GM19043 (cell line): ENCODE measurements at regions not wholly inside any gene's neighbourhood (a gene's known extent, or its start where the extent isn't known, plus 50 kb on each side); places are given as distances from the start of the nearest gene placed in this dataset.

Experiments used
- ATAC-seq: cut with Tn5 transposase; IDR thresholded peaks from one replicate; pipeline ENCODE4 v1.9.1; 2021; ENCODE audit warnings: low read depth; ENCODE audit not compliant: unreplicated experiment

DNA sequence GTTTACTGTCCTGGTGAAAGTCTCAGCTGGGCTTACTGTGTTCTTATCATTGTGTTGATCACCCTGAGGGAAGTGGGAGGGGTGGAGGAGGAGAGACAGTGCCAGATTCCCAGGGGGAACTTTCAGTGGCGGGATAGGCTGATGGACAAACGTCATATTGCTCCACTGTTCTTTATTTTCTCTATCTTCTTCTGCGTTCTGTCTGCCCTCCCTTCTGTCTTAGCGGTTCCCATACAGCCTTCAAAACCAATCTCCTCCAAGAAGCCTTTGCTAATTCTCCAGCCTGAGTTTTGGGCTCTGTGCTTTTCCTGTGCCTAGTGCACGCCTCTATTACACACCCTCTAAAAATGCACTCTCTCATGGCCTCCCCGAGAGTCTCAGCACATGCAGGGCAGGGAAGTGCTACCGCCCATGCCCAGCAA, 448.7 kb upstream of the FAT1 start:
- no peak for ATAC-seq

DNA sequence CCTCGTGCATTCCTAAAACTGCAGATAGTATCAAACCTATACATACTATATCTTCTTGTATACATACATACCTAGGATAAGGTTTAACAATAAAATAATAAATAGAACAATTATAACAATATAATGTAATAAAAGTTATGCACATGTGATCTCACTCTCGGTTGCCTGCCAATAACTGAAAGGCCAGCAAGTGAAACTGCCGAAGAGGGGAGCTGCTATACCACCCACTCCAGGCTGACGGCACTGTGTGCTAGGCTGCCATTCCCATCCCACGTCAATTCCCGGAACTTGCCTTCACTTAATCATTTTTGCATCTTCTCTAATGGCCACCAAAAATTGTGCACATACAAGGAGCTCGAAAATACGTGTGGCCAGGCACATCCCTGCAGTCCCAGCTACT, 451.1 kb upstream of the FAT1 start:
- no peak for ATAC-seq

- no peak for ATAC-seq
Measured at GRCh38 chr4:187175197-187175596, 451.5 kb upstream of the FAT1 start.

DNA sequence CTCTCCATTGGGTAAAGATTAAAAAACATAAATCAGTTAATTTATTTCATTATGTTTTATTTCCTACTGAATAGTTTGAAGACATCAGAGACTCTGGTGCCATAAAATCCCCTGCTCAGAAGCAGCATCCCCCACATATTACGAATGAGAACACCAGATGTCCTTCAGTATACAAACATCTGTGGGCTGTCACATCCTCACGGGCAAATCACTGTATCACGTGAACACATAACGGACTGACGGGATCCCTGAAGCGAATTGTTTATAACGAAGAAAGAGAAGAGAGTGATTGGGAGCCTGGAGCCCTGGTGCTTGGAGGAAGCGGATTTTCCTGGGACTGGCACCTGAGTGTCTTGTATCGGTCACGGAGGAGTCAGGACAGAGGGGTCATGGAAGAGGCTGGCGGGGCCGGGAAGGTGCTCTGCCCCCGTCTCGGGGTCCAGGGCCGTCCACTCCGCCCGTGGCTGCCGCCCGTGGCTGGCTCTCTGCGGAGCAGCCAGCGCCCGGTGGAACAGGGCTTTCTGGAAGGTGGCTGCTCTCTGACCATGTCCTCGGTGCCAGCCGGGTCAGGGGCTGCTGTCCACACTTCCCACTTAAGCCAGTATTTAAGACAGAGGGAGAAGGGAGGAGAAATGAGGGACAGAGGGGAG, 452.7 kb upstream of the FAT1 start:
- no peak for ATAC-seq

- ATAC-seq, result no peak
Measured at GRCh38 chr4:187178084-187178483, 454.4 kb upstream of the FAT1 start.

DNA sequence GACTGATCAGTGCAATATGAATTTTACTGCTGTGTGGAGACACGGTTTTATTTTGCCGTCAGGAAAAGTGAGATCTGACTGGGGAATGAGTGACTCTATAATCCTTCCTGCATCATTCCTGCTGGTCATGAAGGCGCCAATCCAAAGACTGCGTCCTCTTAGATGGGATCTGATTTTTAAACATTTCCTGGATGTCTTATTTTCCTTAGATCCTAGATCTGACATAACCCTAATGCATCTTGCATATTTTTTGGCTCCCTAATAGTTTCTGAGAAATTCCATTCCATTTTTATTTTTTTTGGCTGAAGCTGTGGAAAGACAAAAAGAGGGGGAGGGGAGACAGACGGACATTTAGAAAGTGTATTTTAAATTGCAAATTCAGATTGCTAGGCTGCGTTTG, 454.9 kb upstream of the FAT1 start:
- ATAC-seq, result no peak

GRCh38 chr4:187179086-187180058, 455.7 kb upstream of the FAT1 start:
- no peak for ATAC-seq

- no peak for ATAC-seq
Measured at GRCh38 chr4:187181054-187181453, 457.4 kb upstream of the FAT1 start.

DNA sequence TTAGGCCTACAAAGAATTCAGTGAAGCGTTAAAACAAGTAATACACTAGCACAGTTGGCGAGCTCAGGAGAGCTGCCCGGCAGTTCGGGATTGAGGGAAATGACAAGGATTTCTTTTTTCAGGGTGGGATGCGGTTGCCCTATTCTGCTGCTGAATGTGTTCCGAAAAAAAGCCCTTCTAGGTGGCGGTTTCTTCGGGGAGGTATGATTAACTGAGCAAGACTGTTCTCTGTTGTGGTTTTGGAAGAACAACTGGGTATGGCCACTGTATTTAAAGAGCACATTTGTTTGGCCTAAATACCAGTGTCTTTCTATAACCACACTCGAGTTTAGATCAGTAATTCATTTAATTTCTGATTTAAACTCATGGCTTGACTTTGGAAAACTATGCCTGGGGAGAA, 459.7 kb upstream of the FAT1 start:
- no peak for ATAC-seq

GRCh38 chr4:187183826-187184225, 460.2 kb upstream of the FAT1 start:
- ATAC-seq, result no peak

GRCh38 chr4:187184508-187184907, 460.9 kb upstream of the FAT1 start:
- no peak for ATAC-seq

- ATAC-seq, result no peak
Measured at GRCh38 chr4:187188118-187188517, 464.5 kb upstream of the FAT1 start.

DNA sequence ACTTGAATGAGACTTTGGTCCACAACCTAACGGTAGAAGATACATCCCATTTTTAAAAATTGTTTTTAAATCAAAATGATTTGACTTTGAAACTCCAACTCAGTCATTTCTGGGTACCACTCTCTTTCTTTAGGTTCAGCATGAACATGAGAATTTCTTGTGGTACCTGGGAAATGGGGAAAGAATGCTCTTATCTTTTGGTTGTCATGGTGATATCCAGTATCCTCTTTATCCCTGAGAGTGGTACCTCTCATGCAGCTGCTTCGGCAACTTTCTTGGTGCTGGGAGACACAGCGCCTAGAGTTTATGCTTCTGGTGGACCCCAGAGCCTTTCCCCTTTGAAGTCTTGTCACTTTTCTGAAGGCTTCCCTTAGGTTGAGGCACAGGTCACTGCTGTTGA, 465.1 kb upstream of the FAT1 start:
- no peak for ATAC-seq

GRCh38 chr4:187190390-187190789, 466.7 kb upstream of the FAT1 start:
- no peak for ATAC-seq

DNA sequence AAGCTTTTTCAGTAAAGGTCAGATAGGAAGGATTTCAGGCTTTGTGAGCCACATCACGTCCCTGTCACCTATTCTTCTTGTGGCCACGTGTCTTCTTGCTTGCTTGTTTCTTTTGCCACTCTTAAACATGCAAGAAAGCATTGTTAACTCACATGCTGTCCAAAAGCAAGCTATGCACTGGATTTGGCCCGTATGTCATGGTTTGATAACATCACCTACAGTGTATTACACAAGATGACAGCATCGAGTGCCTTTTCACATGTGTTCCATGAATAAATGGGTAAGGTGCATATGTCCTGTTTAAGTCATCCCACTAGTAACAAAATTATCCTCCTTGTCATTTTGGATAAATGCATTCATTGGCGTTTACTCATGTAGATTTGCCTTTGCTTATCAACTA, 468.0 kb upstream of the FAT1 start:
- no peak for ATAC-seq

- no peak for ATAC-seq
Measured at GRCh38 chr4:187192266-187192665, 468.6 kb upstream of the FAT1 start.

- ATAC-seq, result no peak
Measured at GRCh38 chr4:187193141-187193540, 469.5 kb upstream of the FAT1 start.

- ATAC-seq, result no peak
Measured at GRCh38 chr4:187204389-187204918, 480.8 kb upstream of the FAT1 start.

DNA sequence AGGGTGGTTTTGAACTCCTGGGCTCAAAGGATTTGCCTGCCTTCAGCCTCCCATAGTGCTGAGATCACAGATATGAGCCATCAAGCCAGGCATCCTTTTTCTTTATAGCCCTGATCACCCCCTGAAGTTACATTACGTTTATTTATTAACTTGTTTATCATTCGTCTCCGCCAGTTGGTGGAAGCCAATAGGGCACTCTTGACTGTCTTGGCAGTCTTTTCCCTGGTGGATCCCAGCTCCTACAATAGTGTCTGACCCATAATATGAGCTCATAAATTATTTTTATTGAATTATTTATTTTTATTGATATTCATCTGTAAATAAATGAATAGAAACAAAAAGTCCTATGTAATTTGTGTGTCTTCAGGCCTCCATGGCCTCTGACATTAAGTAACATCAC, 484.3 kb upstream of the FAT1 start:
- no peak for ATAC-seq

GRCh38 chr4:187208651-187209050, 485.0 kb upstream of the FAT1 start:
- ATAC-seq, result no peak

- ATAC-seq, result no peak
Measured at GRCh38 chr4:187209921-187210613, 486.4 kb upstream of the FAT1 start.
